ENCODE measurements at regions not wholly inside any gene's neighbourhood (a gene's known extent, or its start where the extent isn't known, plus 50 kb on each side); places are given as distances from the start of the nearest gene placed in this dataset.
"Not testable (repeated sequence)": the region's sequence is repeated elsewhere in the genome, so short reads cannot be mapped to it uniquely, and the experiment has no call there.

- DNase-seq (ENCODE audit: low spot score in 2 of 2, unreplicated experiment in 2 of 2), result no peak
- H3K4me3 Mint-ChIP-seq, result no peak overlapping the region
These were observed 432.3 kb downstream of the XYLT1 start for GRCh38 chr16:17038415-17038814.

GRCh38 chr16:17049109-17049508, 421.7 kb downstream of the XYLT1 start:
- H3K36me3 Mint-ChIP-seq; H3K27me3 Mint-ChIP-seq (ENCODE audit: low read depth); H3K27ac Mint-ChIP-seq; H3K4me1 Mint-ChIP-seq; H3K4me3 Mint-ChIP-seq; DNase-seq (ENCODE audit: low spot score in 2 of 2, unreplicated experiment in 2 of 2): not testable (repeated sequence)
- peaks cover 15% of the 10 kb centered on the region for H3K9me3 Mint-ChIP-seq

More at GRCh38 chr16:17038415-17038814, 432.3 kb downstream of the XYLT1 start:
- Mint-ChIP-seq H3K36me3 (no peaks in the 10 kb centered on the region), H3K27ac (no peak overlapping the region), H3K4me1 (no peaks in the 10 kb centered on the region), H3K27me3 (ENCODE audit: low read depth) (peaks cover 6% of the 10 kb centered on the region), H3K9me3 (no peaks in the 10 kb centered on the region)
- no peak for TF ChIP-seq CTCF (IDR thresholded peaks at IDR 0.05; ENCODE audit: unreplicated experiment)

- Mint-ChIP-seq H3K4me1 (no peaks in the 10 kb centered on the region), H3K9me3 (peaks cover 19% of the 10 kb centered on the region), H3K36me3 (no peaks in the 10 kb centered on the region), H3K27ac (no peak overlapping the region), H3K27me3 (ENCODE audit: low read depth) (peaks cover 2% of the 10 kb centered on the region), H3K4me3 (no peak overlapping the region)
- no peak for DNase-seq (ENCODE audit: low spot score in 2 of 2, unreplicated experiment in 2 of 2)
- TF ChIP-seq CTCF (IDR thresholded peaks at IDR 0.05; ENCODE audit: unreplicated experiment), result no peak
These were observed 420.3 kb downstream of the XYLT1 start for GRCh38 chr16:17050468-17050867.
